ENCODE measurements at regions not wholly inside any gene's neighbourhood (a gene's known extent, or its start where the extent isn't known, plus 50 kb on each side); places are given as distances from the start of the nearest gene placed in this dataset.
"Not testable (repeated sequence)": the region's sequence is repeated elsewhere in the genome, so short reads cannot be mapped to it uniquely, and the experiment has no call there.

- TF ChIP-seq CTCF (IDR thresholded peaks at IDR 0.05; ENCODE audit: low read depth, low read length); EZH2phosphoT487 (IDR thresholded peaks at IDR 0.05; ENCODE audit: low read depth): not testable (repeated sequence)
These were observed 54.1 kb upstream of the DUX4 start for GRCh38 chr4:190119474-190119873.

Data from OCI-LY3 (cell line).